AG10803 (cell line): ENCODE measurements at regions not wholly inside any gene's neighbourhood (a gene's known extent, or its start where the extent isn't known, plus 50 kb on each side); places are given as distances from the start of the nearest gene placed in this dataset.

Source experiments
- DNase-seq: peaks from one replicate; pipeline ENCODE4 v3.0.0; 2010; ENCODE audit warnings: low read depth
- H3K4me3 ChIP-seq: 2 replicates; pipeline ENCODE4 v1.5.1; 2011; ENCODE audit warnings: mild to moderate bottlenecking, low read length, control low read depth
- CTCF ChIP-seq: conservative IDR thresholded peaks from 2 replicates; pipeline ENCODE4 v1.5.1; 2011; ENCODE audit warnings: mild to moderate bottlenecking, low read length, control low read depth, inconsistent platforms

- H3K4me3 ChIP-seq = no peak overlapping the region
- TF ChIP-seq CTCF = no peak
- no peak for DNase-seq
These were observed 556.4 kb upstream of the CPEB2 start for GRCh38 chr4:14445882-14446281.

GRCh38 chr4:14446311-14446710, 556.0 kb upstream of the CPEB2 start:
- TF ChIP-seq CTCF = no peak
- no peak for DNase-seq
- no peak overlapping the region for H3K4me3 ChIP-seq

- no peak for TF ChIP-seq CTCF
- no peak overlapping the region for H3K4me3 ChIP-seq
- no peak for DNase-seq
These were observed 555.4 kb upstream of the CPEB2 start for GRCh38 chr4:14446904-14447303.

- no peak for TF ChIP-seq CTCF
- DNase-seq = no peak
- H3K4me3 ChIP-seq = no peak overlapping the region
These were observed 553.0 kb upstream of the CPEB2 start for GRCh38 chr4:14449308-14449707.

GRCh38 chr4:14452001-14452400, 550.3 kb upstream of the CPEB2 start:
- no peak for TF ChIP-seq CTCF
- no peak overlapping the region for H3K4me3 ChIP-seq
- DNase-seq = no peak

- TF ChIP-seq CTCF = no peak
- no peak for DNase-seq
- no peak overlapping the region for H3K4me3 ChIP-seq
These were observed 549.5 kb upstream of the CPEB2 start for GRCh38 chr4:14452764-14453163.

GRCh38 chr4:14458463-14458862, 543.8 kb upstream of the CPEB2 start:
- no peak for TF ChIP-seq CTCF
- DNase-seq = no peak

More at GRCh38 chr4:14458463-14458862, 543.8 kb upstream of the CPEB2 start:
- H3K4me3 ChIP-seq = no peak overlapping the region
